GM12878 (cell line): ENCODE measurements at regions not wholly inside any gene's neighbourhood (a gene's known extent, or its start where the extent isn't known, plus 50 kb on each side); places are given as distances from the start of the nearest gene placed in this dataset.

Experiments used
- ATAC-seq: fragments of 200-7000 bp; cut with Tn5 transposase; 3 replicates; pipeline ENCODE4 v1.9.1; 2020; ENCODE audit warnings: mild to moderate bottlenecking, moderate library complexity
- BruUV-seq: library from RNA; stranded (reverse); fragments of 400-500 nt; replicated peaks from 2 replicates; lab custom pipeline; 2021; lab: Mats Ljungman, UMichigan
- CTCF ChIA-PET: fragments of 300-600 bp; sonication (Branson Sonifier 250); formaldehyde crosslinking; extraction: SDS; loops from one replicate; lab custom pipeline; 2021; ENCODE audit warnings: inconsistent platforms; lab: Yijun Ruan, JAX
- POLR2A ChIA-PET: fragments of 350-600 bp; formaldehyde crosslinking; extraction: SDS; loops from one replicate; lab custom pipeline; 2021; ENCODE audit warnings: inconsistent platforms; lab: Charles Lee
- RAD21 ChIA-PET: fragments of 300-600 bp; sonication (Branson Sonifier 250); formaldehyde crosslinking; loops from one replicate; lab custom pipeline; 2023; ENCODE audit warnings: antibody characterized with exemption; ENCODE audit not compliant: unreplicated experiment; lab: Charles Lee
- SMC1A ChIA-PET: fragments of 300-600 bp; sonication (Branson Sonifier 250); formaldehyde crosslinking; loops from one replicate; lab custom pipeline; 2023; ENCODE audit not compliant: unreplicated experiment, uncharacterized antibody; lab: Charles Lee
- DNase-seq: peaks from one replicate; pipeline ENCODE4 v3.0.0-alpha.2; 2011; ENCODE audit warnings: low read depth, low spot score
- FAIRE-seq: peaks from 3 replicates; lab custom pipeline; 2011; peaks lifted over from hg19 to GRCh38; lab: Jason Lieb, UNC
- H2AFZ ChIP-seq: 2 replicates; pipeline ENCODE4 v1.6.0; 2011; ENCODE audit warnings: low read depth, low read length, control low read depth; ENCODE audit not compliant: control insufficient read depth
- H3K27ac ChIP-seq: 2 replicates; pipeline ENCODE4 v1.5.1; 2011; ENCODE audit warnings: control low read depth; ENCODE audit not compliant: control insufficient read depth, insufficient read depth
- H3K27me3 ChIP-seq, 2 experiments: replicated peaks in 1 of 2; 2 replicates each; pipeline versions ENCODE4 v1.6.0 to v1.6.1; 2011; ENCODE audit warnings: low read length in 1 of 2; ENCODE audit not compliant: control insufficient read depth in 2 of 2, insufficient read depth in 2 of 2
- H3K36me3 ChIP-seq, 2 experiments: 2 replicates each; pipeline ENCODE4 v1.5.1; 2011; ENCODE audit warnings: low read length in 1 of 2; ENCODE audit not compliant: control insufficient read depth in 2 of 2, insufficient read depth in 2 of 2
- H3K4me1 ChIP-seq: 2 replicates; pipeline ENCODE4 v1.6.1; 2011; ENCODE audit warnings: mild to moderate bottlenecking, low read length, moderate library complexity, mixed read lengths; ENCODE audit not compliant: control insufficient read depth, insufficient read depth
- H3K4me2 ChIP-seq: 2 replicates; pipeline ENCODE4 v1.6.0; 2011; ENCODE audit warnings: control low read depth; ENCODE audit not compliant: control insufficient read depth, insufficient read depth
- H3K4me3 ChIP-seq: fragments of 200-600 bp; sonication (generic); 2 replicates; pipeline ENCODE4 v1.5.1; 2016
- H3K79me2 ChIP-seq: 2 replicates; pipeline ENCODE4 v1.6.0; 2011; ENCODE audit warnings: low read length; ENCODE audit not compliant: control insufficient read depth, insufficient read depth
- H3K9ac ChIP-seq: 2 replicates; pipeline ENCODE4 v1.8.0; 2011; ENCODE audit warnings: low read length, control low read depth, mixed read lengths; ENCODE audit not compliant: control insufficient read depth, insufficient read depth
- H3K9me3 ChIP-seq: replicated peaks from 3 replicates; pipeline ENCODE4 v1.5.1; 2011; ENCODE audit warnings: mild to moderate bottlenecking, low read length; ENCODE audit not compliant: control insufficient read depth, insufficient read depth
- H4K20me1 ChIP-seq: 2 replicates; pipeline ENCODE4 v1.6.0; 2011; ENCODE audit not compliant: control insufficient read depth, insufficient read depth
- BACH1 ChIP-seq: fragments of 450-650 bp; IDR thresholded peaks from 2 replicates; pipeline ENCODE4 v1.6.1; 2017; ENCODE audit warnings: mild to moderate bottlenecking, borderline replicate concordance
- BCLAF1 ChIP-seq: fragments of 450-650 bp; IDR thresholded peaks from 2 replicates; pipeline ENCODE4 v1.6.1; 2017; ENCODE audit warnings: antibody characterized with exemption, mild to moderate bottlenecking, moderate library complexity
- ELK1 ChIP-seq: IDR thresholded peaks from 2 replicates; pipeline ENCODE4 v1.6.1; 2012; ENCODE audit warnings: low read depth, low read length, improper control_type of control experiment
- HDAC2 ChIP-seq: fragments of 200-600 bp; sonication (generic); IDR thresholded peaks from 2 replicates; pipeline ENCODE4 v1.6.1; 2017
- JUNB ChIP-seq: IDR thresholded peaks from 2 replicates; pipeline ENCODE4 v1.6.1; 2016; ENCODE audit warnings: antibody characterized with exemption, mild to moderate bottlenecking
- LARP7 ChIP-seq: fragments of 450-650 bp; IDR thresholded peaks from 2 replicates; pipeline ENCODE4 v1.6.1; 2017; ENCODE audit warnings: mild to moderate bottlenecking
- NR2C1 ChIP-seq: fragments of 450-650 bp; IDR thresholded peaks from 2 replicates; pipeline ENCODE4 v1.6.1; 2017; ENCODE audit warnings: antibody characterized with exemption, mild to moderate bottlenecking, moderate library complexity
- NR2F1 ChIP-seq: fragments of 450-650 bp; conservative IDR thresholded peaks from 2 replicates; pipeline ENCODE4 v1.6.1; 2017; ENCODE audit warnings: mild to moderate bottlenecking
- SMAD5 ChIP-seq: IDR thresholded peaks from 2 replicates; pipeline ENCODE4 v1.6.1; 2016; ENCODE audit warnings: antibody characterized with exemption, low read depth
- SPI1 ChIP-seq: IDR thresholded peaks from 2 replicates; pipeline ENCODE4 v1.6.1; 2011; ENCODE audit warnings: low read depth, mild to moderate bottlenecking, low read length, moderate library complexity, borderline replicate concordance; ENCODE audit not compliant: insufficient read depth
- SRF ChIP-seq, 2 experiments: IDR thresholded peaks; 2 replicates each; pipeline ENCODE4 v1.6.1; 2011; ENCODE audit warnings: low read depth in 2 of 2, low read length in 2 of 2, mild to moderate bottlenecking in 1 of 2, moderate library complexity in 1 of 2
- USF2 ChIP-seq: IDR thresholded peaks from 2 replicates; pipeline ENCODE4 v1.6.1; 2011; ENCODE audit warnings: low read depth, low read length, improper control_type of control experiment, borderline replicate concordance
- ZNF24 ChIP-seq: fragments of 450-650 bp; IDR thresholded peaks from 2 replicates; pipeline ENCODE4 v1.6.1; 2017; ENCODE audit warnings: antibody characterized with exemption, mild to moderate bottlenecking
- WGBS: methylation state at CpG from one replicate; pipeline ENCODE4 v1.1.6; 2016; ENCODE audit warnings: low lambda C conversion rate; ENCODE audit not compliant: insufficient replicate concordance, insufficient coverage; ENCODE audit errors: missing lambda C conversion rate; 5-methylcytosine and 5-hydroxymethylcytosine counted together
- in situ Hi-C: fragments of 300-500 bp; cut with MboI; formaldehyde crosslinking; loops from 9 replicates; pipeline ENCODE4 v1.14.3; 2018; ENCODE audit warnings: mixed read lengths
- intact Hi-C: fragments of 100-400 bp; cut with micrococcal nuclease; formaldehyde crosslinking; loops from one replicate; pipeline ENCODE4 v1.14.2; 2022; ENCODE audit not compliant: unreplicated experiment

- Histone ChIP-seq H3K27ac (no peak overlapping the region), H3K4me3 (no peak overlapping the region), H3K4me2 (no peak overlapping the region), H3K4me1 (no peaks in the 10 kb centered on the region; the same call in 1 of the 2 replicates), H3K36me3 (no peaks in the 10 kb centered on the region), H3K9me3 (no peaks in the 10 kb centered on the region), H3K27me3 (no peaks in the 10 kb centered on the region; a peak in 1 of 4 replicates), H4K20me1 (no peaks in the 10 kb centered on the region), H3K79me2 (no peaks in the 10 kb centered on the region), H3K9ac (no peak overlapping the region), H2AFZ (no peak overlapping the region)
- intact Hi-C loops (no loop called here), in situ Hi-C loops (no loop called here)
- ATAC-seq (peak; percentile 32; the same call in 2 of the 3 replicates), FAIRE-seq (no peak), DNase-seq (peak; percentile 9)
- no TSS peak for BruUV-seq
- TF ChIP-seq NR2F1: no peak
- TF ChIP-seq SPI1: peak; percentile 51; the same call in 1 of the 2 replicates
- POLR2A ChIA-PET: no interaction called here
- CTCF ChIA-PET: no interaction called here
- 0% methylated on average over 1 of the region's 1 CpG for WGBS
- SMC1A ChIA-PET: interaction anchor here (0.8 kb wide), 1 partner anchor 99 kb away, joined by 3 read pairs; no protein-coding TSS in a partner anchor
- RAD21 ChIA-PET: no interaction called here
Measured at GRCh38 chr18:11419338-11419737, 190.1 kb upstream of the SLC35G4 start.

GRCh38 chr18:11412811-11413210 lies 196.6 kb upstream of the SLC35G4 start:
- CTCF ChIA-PET: interaction anchor here (1.4 kb wide), 1 partner anchor 102 kb away, joined by 4 read pairs; no protein-coding TSS in a partner anchor
- RAD21 ChIA-PET: no interaction called here
- Histone ChIP-seq H3K36me3 (no peaks in the 10 kb centered on the region), H2AFZ (no peak overlapping the region), H3K79me2 (no peaks in the 10 kb centered on the region), H3K4me2 (no peak overlapping the region), H3K4me1 (no peaks in the 10 kb centered on the region), H3K9ac (no peak overlapping the region), H3K27me3 (no peaks in the 10 kb centered on the region), H3K9me3 (no peaks in the 10 kb centered on the region), H3K27ac (no peak overlapping the region), H4K20me1 (no peaks in the 10 kb centered on the region), H3K4me3 (no peak overlapping the region)
- FAIRE-seq: no peak
- in situ Hi-C loops (no loop called here), intact Hi-C loops (no loop called here)
- no TSS peak for BruUV-seq
- POLR2A ChIA-PET: no interaction called here
- no peak for DNase-seq
- TF ChIP-seq USF2 (no peak), ZNF24 (no peak), SRF (IDR thresholded peaks at IDR 0.05; ENCODE audit: low read depth in 2 of 2, low read length in 2 of 2) (no peak), ELK1 (no peak), LARP7 (no peak), SMAD5 (no peak), BACH1 (no peak), HDAC2 (no peak), JUNB (no peak), BCLAF1 (no peak), NR2C1 (no peak)
- SMC1A ChIA-PET: interaction anchor here (0.6 kb wide), 1 partner anchor 106 kb away, joined by 3 read pairs; no protein-coding TSS in a partner anchor
- 26% methylated on average over 5 of the region's 5 CpGs for WGBS
- no peak for ATAC-seq
